Muscle layer of colon (tissue), 2 donors: ENCODE measurements at regions not wholly inside any gene's neighbourhood (a gene's known extent, or its start where the extent isn't known, plus 50 kb on each side); places are given as distances from the start of the nearest gene placed in this dataset.

Experiments used
- H3K27ac ChIP-seq: one replicate; pipeline ENCODE4 v1.7.0; 2013; ENCODE audit warnings: low read depth, mild to moderate bottlenecking, low read length, moderate library complexity
- H3K27me3 ChIP-seq, 2 donors: one replicate each; pipeline ENCODE4 v1.7.0; 2013; ENCODE audit warnings: low read length in 2 of 2, mild to moderate bottlenecking in 2 of 2; ENCODE audit not compliant: insufficient read depth in 2 of 2, control insufficient read depth in 1 of 2
- H3K36me3 ChIP-seq: one replicate; pipeline ENCODE4 v1.7.0; 2013; ENCODE audit warnings: mild to moderate bottlenecking, low read length; ENCODE audit not compliant: insufficient read depth
- H3K4me1 ChIP-seq: one replicate; pipeline ENCODE4 v1.7.0; 2013; ENCODE audit warnings: mild to moderate bottlenecking, low read length; ENCODE audit not compliant: insufficient read depth
- H3K4me3 ChIP-seq, 2 donors: one replicate each; pipeline ENCODE4 v1.7.0; 2013; ENCODE audit warnings: low read length in 2 of 2, low read depth in 1 of 2, mild to moderate bottlenecking in 1 of 2, moderate library complexity in 1 of 2
- H3K9ac ChIP-seq: one replicate; pipeline ENCODE4 v1.7.0; 2013; ENCODE audit warnings: low read length
- H3K9me3 ChIP-seq: one replicate; pipeline ENCODE4 v1.7.0; 2013; ENCODE audit warnings: mild to moderate bottlenecking, low read length
- donor health status: abdominal sarcoma.
- donor health status: Adenocarcinoma of cecum.

DNA sequence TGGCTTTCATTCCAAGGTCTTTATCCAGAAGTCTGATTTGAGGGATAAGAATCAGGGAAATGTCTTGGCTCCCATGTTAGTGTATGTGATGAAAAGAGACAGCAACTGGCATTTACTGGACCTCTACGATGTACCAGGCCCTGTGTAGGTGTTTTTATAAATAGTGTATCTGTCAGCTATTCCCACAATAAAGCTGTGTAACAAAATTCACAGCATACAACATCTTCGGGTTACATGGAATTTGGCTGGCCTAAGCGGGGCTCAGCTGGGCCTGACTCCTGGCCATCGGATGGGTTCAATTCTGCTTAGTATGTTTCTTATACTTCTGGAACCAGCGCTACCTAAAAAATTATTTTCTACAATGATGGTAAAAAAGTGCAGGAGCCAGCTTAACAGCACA, 128.2 kb downstream of the SNX5 start:
- H3K4me3 ChIP-seq = no peak overlapping the region
- H3K27ac ChIP-seq = no peak overlapping the region
- no peak overlapping the region for H3K9ac ChIP-seq
- no peaks in the 10 kb centered on the region for H3K9me3 ChIP-seq
- no peaks in the 10 kb centered on the region for H3K27me3 ChIP-seq
- peaks cover 17% of the 10 kb centered on the region for H3K4me1 ChIP-seq
- H3K36me3 ChIP-seq = no peaks in the 10 kb centered on the region

DNA sequence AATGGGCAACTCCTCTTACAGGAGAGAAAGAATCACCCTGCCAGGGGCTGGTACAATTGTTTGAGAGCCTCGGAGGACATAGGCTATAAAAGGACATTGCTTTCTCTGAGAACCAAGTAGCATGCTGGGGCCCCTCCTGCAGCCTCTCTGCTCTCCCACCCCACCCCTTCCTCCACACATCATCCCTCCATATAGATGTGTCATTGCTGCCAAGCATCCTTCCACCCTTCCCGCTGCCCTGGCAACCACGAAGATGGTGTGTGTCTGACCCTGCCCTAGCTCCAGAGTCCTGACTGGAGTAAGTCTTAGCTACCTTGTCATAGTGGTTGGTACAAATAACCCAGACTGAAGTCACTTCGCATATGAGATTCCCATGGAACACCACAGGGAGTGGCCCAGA, 129.7 kb downstream of the SNX5 start:
- no peak overlapping the region for H3K9ac ChIP-seq
- no peak overlapping the region for H3K27ac ChIP-seq
- no peaks in the 10 kb centered on the region for H3K36me3 ChIP-seq
- no peaks in the 10 kb centered on the region for H3K9me3 ChIP-seq
- H3K4me1 ChIP-seq = peaks cover 20% of the 10 kb centered on the region
- H3K4me3 ChIP-seq = no peak overlapping the region
- H3K27me3 ChIP-seq = no peaks in the 10 kb centered on the region

GRCh38 chr20:17837179-17837578, 131.4 kb downstream of the SNX5 start:
- Histone ChIP-seq H3K9ac (no peak overlapping the region), H3K4me1 (peaks cover 6% of the 10 kb centered on the region), H3K36me3 (no peaks in the 10 kb centered on the region), H3K4me3 (no peak overlapping the region), H3K27me3 (no peaks in the 10 kb centered on the region), H3K9me3 (no peaks in the 10 kb centered on the region), H3K27ac (no peak overlapping the region)

DNA sequence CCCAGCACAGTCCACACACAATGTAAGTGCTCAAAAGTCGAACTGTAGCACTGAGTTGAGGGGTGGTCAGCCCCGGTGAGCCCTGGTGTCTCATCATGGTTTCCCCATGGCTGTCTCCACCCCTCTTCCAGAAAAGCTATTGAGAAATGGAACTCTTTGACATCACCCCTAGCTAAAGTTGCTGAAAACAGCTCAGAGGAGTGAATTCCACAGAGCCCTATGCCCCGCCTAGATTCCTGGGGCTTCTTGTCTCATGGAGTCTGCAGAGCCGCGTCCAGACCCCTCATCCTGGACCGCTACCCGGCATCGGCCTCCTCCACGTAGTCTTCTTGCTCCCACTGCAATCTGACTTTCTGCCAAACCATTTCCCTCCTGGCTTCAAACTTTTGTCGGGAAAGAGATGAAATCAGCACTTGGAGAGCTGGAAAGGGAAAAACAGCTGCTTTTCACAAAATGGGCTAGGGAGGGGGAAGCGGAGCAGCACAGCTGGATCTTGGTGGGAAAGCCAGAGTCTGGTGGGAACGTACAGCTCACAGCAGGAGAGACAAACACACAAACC, 132.2 kb downstream of the SNX5 start:
- Histone ChIP-seq H3K27me3 (no peaks in the 10 kb centered on the region), H3K4me3 (no peak overlapping the region), H3K4me1 (peaks cover 6% of the 10 kb centered on the region), H3K9me3 (no peaks in the 10 kb centered on the region), H3K9ac (no peak overlapping the region), H3K27ac (no peak overlapping the region), H3K36me3 (no peaks in the 10 kb centered on the region)

DNA sequence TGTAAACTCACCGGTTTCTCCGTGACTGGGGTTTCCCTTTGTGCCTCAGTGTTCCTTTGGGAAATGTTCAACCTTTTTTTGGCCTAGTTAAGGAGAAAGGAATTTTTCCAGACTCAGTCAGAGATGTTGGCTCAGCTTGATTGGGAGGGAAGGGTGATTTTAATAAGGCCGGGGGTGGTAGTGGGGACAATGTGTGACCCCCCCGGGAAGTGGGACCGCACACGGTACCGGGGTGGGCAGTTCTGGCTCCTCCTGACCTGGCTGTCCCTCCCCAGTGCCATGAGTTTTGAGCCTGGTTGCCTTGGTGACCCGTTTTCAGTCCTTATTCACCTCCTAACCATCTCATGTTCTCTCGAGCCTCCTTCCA, 132.7 kb downstream of the SNX5 start:
- Histone ChIP-seq H3K36me3 (no peaks in the 10 kb centered on the region), H3K4me1 (peaks cover 6% of the 10 kb centered on the region), H3K27me3 (no peaks in the 10 kb centered on the region), H3K4me3 (no peak overlapping the region), H3K27ac (no peak overlapping the region), H3K9me3 (no peaks in the 10 kb centered on the region), H3K9ac (no peak overlapping the region)

DNA sequence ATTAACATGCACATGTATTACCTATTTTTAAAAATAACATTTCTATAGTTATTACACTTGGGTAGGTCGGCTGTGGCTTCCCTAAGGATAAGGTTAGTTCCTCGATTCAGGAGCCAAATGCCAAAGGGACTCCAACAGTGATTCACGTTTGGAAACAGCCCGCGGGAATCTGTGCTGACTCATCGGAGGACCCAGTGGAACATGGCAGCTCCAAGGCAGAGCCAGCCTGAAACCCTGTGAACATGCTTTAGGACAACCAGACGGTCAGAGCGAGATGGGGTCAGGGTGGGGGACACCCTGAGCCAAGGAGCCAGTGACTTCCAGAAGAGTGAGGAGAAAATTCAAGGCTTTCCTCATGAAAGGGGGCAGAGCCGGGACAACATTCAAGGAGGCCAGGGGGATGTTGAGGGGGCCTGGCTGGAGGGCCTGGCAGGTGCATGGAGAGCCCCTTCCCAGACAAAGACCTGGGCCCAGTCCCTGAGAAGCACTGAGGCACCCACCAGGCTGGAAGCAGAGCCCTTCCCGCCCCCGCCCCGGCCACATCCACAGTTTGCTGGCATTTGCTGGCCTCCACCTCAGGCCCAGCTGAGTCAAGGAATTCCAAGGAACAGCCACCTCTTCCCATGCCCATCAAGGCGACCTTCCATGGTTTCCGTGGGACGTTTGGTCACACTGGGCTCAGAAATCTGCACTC, 133.2 kb downstream of the SNX5 start:
- Histone ChIP-seq H3K4me1 (peaks cover 6% of the 10 kb centered on the region), H3K27me3 (no peaks in the 10 kb centered on the region), H3K9me3 (no peaks in the 10 kb centered on the region), H3K9ac (no peak overlapping the region), H3K36me3 (no peaks in the 10 kb centered on the region), H3K27ac (peak overlapping the region; percentile 67), H3K4me3 (peak overlapping the region in 1 of 2 donors; percentile 18)

DNA sequence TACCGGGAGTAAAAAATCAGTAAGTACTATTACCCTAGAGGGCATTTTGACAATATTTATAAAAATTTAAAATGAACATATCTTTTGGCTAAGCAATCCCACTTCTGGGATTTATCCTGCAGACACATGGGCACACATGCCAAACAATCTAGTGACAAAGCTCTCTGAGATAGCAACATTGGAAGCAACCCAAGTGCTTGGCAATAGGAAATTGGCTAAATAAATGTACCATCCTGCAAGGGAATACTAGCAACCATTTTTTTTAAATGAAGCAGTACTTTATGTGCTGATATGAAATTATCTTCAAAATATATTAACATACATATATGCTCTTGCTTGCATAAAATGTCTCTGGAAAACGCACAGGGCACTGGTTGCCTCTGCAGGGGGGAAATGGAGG, 133.8 kb downstream of the SNX5 start:
- H3K27ac ChIP-seq = peak overlapping the region; percentile 12

DNA sequence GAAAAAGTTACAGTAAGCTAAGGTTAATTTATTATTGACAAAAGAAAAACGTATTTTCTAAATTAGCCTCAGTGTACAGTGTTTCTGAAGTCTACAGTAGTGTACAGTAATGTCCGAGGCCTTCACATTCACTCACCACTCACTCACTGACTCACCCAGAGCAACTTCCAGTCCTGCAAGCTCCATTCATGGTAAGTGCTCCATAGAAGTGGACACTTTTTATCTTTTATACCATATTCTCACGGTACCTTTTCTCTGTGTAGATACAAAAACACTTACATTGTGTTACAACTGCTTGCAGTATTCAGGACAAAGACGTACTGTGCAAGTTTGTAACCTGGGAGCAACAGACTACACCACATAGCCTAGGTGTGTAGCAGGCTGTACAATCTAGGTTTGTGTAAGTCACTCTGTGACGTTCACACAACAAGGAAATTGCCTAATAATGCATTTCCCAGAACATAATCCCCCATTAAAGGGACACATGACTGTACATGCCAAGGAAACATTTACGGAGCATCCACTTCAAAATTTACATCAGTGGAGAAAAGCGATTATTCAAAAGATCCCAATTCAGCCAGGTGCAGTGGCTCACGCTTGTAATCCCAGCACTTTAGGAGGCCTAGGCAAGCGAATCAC, 133.4 kb downstream of the BANF2 start:
- no peak overlapping the region for H3K4me3 ChIP-seq
- no peak overlapping the region for H3K27ac ChIP-seq
- H3K4me1 ChIP-seq = peaks cover 6% of the 10 kb centered on the region
- H3K9ac ChIP-seq = no peak overlapping the region
- no peaks in the 10 kb centered on the region for H3K27me3 ChIP-seq
- no peaks in the 10 kb centered on the region for H3K36me3 ChIP-seq
- no peaks in the 10 kb centered on the region for H3K9me3 ChIP-seq

More for the DNA sequence above, 133.8 kb downstream of the SNX5 start:
- no peak overlapping the region for H3K9ac ChIP-seq
- H3K27me3 ChIP-seq = no peaks in the 10 kb centered on the region
- peaks cover 6% of the 10 kb centered on the region for H3K4me1 ChIP-seq
- no peaks in the 10 kb centered on the region for H3K9me3 ChIP-seq
- no peak overlapping the region for H3K4me3 ChIP-seq
- no peaks in the 10 kb centered on the region for H3K36me3 ChIP-seq

DNA sequence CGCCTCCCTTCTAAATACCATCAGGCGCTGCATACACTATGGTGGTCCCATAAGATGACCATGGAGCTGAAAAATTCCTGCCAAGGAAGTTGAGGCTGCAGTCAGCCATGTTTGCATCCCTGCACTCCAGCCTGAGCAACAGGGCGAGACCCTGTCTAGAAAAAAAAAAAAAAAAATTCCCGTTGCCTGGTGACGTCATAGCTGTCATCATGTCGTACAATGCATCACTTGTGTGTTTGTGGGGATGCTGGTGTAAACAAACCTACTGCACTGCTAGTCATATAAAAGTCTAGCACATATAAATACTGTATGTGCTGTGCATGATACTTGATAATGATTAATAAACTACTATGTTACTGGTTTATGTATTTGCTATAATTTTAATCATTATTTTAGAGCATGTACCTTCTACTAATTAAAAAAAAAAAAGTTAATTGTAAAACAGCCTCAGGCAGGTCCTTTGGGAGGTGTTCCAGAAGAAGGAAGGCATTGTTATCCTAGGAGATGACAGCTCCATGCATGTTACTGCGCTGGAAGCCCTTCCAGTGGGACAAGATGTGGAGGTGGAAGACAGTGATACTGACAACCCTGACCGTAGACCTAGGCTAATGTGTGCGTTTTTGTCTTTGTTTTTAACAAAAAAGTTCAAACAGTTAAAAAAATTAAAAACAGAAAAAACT, 132.6 kb downstream of the BANF2 start:
- Histone ChIP-seq H3K4me3 (no peak overlapping the region), H3K27me3 (no peaks in the 10 kb centered on the region), H3K9me3 (no peaks in the 10 kb centered on the region), H3K36me3 (no peaks in the 10 kb centered on the region), H3K27ac (no peak overlapping the region), H3K4me1 (peaks cover 6% of the 10 kb centered on the region), H3K9ac (no peak overlapping the region)

GRCh38 chr20:17828598-17829144, 128.9 kb downstream of the BANF2 start:
- no peak overlapping the region for H3K27ac ChIP-seq
- H3K9me3 ChIP-seq = no peaks in the 10 kb centered on the region

GRCh38 chr20:17827759-17828559, 128.2 kb downstream of the BANF2 start:
- H3K9me3 ChIP-seq = no peaks in the 10 kb centered on the region
- H3K36me3 ChIP-seq = no peaks in the 10 kb centered on the region
- no peaks in the 10 kb centered on the region for H3K27me3 ChIP-seq
- H3K4me1 ChIP-seq = no peaks in the 10 kb centered on the region
- no peak overlapping the region for H3K27ac ChIP-seq
- no peak overlapping the region for H3K9ac ChIP-seq
- no peak overlapping the region for H3K4me3 ChIP-seq

More at GRCh38 chr20:17828598-17829144, 128.9 kb downstream of the BANF2 start:
- Histone ChIP-seq H3K9ac (no peak overlapping the region), H3K27me3 (no peaks in the 10 kb centered on the region), H3K4me3 (no peak overlapping the region), H3K36me3 (no peaks in the 10 kb centered on the region), H3K4me1 (no peaks in the 10 kb centered on the region)
